GM11168 (cell line): ENCODE measurements at regions not wholly inside any gene's neighbourhood (a gene's known extent, or its start where the extent isn't known, plus 50 kb on each side); places are given as distances from the start of the nearest gene placed in this dataset.
"Not testable (repeated sequence)": the region's sequence is repeated elsewhere in the genome, so short reads cannot be mapped to it uniquely, and the experiment has no call there.

Source experiments
- in situ Hi-C: fragments of 300-500 bp; cut with MboI; formaldehyde crosslinking; loops from one replicate; pipeline ENCODE4 v1.12.0; 2022; ENCODE audit warnings: low sequenced_read_pairs; ENCODE audit not compliant: unreplicated experiment

DNA sequence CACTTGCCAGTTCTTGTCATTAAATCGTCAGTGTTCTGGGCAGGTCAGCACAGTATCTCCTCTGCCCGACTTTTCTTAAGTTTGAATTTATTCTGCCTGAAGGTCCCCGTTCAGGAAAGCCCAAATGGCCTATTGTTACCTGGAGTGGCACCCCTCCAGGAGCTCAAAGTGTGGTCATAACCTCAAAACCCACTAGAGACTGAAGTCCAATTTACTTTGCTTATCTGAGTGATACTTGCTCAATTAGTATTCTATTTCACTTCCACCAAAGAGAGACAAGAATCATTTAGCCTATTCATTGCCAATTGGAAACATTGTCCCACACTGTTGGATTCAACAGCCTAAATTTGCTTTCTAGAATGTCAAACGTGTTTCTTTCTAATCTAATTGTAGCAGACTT lies 375.3 kb downstream of the LNPK start:
- in situ Hi-C loops, result no loop called here

DNA sequence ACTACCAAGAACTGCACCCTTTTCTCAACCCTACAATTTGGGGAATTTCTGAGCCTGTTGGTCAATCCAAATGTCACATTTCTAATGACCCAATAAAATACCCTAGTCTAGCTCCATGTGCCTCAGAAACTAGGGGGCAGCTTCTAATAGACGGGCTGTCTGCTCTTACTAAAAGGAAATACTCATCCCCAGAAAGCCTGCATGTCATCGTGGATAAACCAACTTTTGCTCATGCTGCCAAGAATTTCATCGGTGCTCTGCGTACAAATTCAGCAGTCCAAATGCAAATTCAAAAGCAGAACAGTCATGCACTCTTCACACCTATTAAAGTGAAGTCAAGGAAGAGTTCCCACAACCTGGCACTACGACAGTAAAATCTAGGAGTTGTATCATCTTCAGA lies 377.3 kb downstream of the LNPK start:
- in situ Hi-C loops, result no loop called here

DNA sequence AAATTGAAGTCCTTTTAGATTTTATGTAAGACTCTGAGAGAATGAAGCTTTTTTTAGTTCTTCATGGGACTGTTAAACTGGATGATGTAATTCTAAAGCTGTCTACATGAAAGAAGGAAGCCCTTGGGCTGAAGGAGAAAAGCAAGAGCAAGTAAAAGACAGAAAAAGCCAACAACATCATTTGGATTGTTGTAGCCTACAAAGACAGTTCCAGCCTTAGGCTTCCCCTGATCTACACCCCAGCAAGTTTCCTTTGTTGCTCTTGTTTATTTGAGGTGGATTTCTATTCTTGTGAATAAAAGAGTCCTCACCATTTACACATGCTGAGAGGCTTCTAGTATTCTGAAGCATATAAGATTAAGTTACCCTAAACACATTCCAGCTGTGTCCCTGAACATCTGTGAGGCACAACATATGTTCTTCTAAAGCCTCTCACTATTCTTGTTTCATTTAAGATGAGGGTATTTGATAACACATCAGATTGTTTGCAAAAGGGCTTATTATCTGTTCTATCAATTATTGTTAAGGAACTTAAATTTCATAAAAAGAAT lies 377.8 kb downstream of the LNPK start:
- in situ Hi-C loops, result no loop called here

DNA sequence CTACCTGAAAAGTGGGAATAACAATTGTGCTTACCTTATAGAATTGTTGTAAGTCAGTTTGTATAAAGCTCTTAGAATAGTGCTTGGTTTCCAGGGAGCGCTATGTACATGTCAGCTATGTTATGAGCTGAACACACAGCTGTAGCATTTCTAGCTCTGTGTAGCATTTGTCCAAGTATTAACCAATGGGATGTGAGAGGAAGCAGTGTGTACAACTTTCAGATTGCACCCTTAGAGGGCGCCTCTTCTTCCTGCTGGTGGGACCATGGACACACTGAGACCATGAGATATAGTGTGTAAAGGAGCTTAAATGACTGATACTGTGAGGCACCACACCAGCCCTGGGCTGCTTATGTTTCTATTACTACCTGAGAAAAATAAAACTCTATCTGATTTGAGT lies 380.2 kb downstream of the LNPK start:
- in situ Hi-C loops, result no loop called here

DNA sequence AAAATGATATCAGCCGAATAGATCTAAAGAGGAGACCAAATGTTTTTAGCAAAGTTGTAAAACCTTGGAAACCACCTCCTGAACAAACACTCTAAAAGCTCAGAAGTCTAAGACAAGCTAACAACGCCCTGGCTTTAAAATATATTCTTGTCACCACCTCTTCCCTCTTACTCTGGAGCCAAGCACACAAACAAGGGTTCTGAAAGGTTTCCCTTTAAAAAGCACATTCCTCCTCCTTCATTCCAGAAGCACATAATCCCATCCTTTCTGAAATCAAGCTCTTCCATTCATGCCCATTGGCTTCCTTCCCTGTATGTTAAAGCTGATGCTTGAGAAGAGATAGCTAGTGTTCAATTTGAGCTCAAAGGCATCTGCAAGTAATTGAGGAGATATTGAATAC lies 382.0 kb downstream of the LNPK start:
- in situ Hi-C loops, result no loop called here

DNA sequence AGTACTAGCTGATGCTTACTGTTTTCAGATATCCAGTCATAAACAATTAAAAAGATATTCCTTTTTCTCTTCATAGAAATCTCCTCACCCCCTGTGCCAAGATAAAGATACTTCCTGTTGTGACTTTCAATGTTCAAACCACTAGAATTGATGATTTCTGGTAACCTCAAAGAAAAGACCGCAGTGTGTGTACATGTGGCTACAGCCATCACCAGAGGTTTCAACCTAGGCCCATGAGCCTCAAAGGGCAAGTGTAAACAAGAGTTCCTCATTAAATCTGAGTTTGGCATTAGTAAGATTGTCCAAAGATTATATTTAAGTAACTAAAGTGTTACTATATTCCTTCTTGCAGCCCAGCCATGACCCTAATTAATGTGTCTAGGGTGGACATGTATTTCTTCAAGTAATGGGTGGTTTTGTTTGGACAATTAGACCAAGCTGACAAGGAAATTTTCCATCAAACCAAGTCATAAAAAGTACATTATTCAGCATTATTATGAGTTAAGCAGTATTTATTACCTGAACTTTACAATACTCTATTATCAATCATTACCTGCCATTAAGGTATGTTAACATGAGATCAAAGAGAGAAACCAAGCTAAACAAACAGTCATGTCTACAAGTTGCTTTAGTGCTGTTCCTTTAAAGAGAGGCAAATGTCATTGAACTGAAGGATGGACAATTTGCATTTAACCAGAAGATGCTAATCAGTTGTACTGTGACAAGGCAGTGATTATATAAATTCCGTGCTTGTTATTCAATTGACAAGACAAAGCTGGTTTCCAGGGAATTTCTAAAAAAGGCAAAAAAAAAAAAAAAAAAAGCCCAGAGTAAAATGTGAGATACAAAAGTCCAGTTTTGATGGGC lies 382.7 kb downstream of the LNPK start:
- in situ Hi-C loops, result no loop called here

DNA sequence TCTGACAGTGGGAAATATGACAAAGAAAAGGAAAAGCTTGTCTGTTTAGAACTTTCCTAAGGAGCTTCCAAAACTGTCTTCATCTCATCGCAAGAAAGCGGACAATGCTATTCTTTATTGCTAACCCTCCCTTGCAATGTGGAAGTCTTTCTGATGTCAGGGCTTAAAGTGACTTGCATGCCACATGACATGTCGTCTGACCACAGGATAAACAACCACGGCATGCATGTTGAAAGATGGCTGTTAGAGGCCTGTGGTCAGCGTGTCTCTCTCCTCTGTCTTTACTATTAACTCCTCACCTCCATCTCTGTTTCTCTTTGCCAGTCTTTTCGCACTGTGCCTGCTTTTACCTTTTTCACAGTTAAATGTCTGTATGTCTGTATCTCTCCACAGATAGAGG lies 389.8 kb downstream of the LNPK start:
- in situ Hi-C loops, result no loop called here

DNA sequence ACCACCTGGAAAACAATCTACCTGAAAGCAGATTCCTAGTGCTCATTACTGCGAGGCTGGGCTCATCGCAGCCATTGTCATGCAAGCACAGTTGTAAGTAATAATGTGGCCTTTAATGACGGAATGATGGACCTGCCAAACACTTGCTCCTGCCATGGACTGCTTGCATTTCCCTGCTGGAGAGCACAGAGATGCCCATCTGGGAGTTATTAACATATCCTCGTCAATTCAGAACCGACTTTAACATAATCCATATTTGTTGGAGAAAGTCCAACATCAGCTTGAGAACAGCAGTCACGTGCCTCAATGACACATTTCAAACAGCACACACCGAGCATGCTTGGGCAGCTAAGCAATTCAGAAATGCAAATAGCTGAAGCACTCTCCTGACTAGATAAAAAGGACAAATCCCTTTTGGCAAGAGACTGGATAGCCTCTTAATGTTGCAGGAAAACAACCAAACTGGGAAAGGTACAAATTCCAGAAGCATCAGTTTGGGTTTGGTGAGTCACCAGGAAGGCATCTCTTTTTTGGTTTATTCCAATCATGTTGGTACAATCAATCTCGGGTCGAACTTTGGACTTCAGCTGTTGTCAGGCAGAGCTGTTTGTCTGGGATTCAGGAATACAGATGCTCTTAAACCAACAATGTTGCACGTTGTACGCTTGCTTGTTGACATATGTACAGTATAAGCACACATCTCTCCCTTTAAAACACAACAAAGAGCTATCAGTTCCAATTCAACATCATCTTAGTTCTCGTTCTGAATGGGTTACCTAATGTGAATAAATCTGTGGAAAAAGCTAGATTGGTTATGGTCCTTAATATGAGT lies 395.8 kb downstream of the LNPK start:
- in situ Hi-C loops, result no loop called here

DNA sequence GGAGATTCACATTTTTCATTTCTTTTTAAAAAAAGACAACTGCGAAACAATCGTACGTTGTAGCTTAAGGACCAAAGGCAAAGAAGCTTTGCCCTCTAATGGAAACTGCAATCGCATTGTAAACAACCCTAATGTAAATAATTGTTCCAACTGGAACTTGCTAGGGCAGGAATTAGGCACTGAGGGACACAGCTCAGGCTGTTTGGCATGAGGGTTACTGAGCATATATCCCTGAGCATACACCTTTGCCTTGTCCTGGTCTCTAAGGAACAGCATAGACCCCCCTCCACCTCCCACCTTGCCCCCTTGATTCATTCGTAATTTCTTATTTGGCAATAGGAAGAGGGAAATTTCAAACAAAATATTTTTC lies 396.4 kb downstream of the LNPK start:
- in situ Hi-C loops, result no loop called here

DNA sequence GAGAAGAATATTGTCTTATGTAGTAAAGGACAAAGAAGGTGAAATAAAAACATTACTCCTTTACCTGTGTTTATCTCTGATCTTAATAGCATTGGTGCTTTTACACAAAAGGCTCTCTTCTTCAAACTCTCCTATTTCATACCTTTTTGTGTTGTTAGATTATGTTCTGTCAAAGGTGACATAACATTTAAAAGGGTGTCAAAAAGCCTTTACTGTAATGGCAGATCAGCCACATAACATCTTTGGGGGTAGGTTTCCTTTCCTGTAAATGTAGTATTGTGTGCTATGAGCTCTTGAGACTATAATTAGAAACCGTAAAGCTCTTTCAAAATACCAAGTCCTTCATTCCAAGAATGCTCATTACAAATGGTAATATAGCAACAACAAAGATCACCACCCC lies 400.1 kb downstream of the LNPK start:
- in situ Hi-C loops, result no loop called here

DNA sequence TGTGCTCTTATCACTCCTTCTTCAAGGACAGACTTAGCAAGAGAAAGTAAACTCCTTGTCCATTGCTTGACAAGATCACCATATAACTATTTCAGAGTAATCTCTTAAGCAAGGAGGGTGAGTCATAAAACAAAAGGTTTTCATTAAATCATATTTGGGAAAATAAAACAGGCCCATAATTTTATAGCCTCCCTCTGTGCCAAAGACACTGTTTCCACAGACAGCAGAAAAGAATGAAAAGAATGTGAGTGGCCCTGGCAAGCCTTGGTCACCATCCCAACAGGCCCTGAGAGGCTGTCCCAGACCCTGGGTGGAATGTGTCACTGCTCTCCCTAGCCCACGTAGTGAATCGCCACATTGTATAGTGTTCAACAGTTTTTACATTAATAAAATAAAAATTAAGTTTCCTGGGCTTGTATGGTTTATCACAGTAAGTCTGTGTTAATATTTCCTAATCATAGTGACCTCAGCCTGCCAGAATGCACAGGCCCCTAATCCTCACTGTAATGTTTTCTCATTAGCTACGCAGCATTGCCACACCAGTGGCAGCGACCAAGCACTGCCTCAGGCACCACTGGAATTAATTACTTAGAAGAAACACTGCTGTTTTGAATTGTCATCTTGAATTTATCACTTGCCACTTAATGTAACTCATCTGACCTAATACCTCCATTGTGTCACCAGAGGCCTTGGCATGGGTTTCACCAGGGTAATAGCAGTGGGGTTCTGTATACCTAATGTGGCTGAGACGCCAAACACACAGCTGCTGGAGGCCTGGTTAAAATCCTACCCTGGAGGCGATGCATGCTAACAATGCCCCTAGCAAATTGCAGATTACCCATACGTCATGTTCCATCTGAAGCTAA lies 401.9 kb downstream of the LNPK start:
- in situ Hi-C loops, result no loop called here

DNA sequence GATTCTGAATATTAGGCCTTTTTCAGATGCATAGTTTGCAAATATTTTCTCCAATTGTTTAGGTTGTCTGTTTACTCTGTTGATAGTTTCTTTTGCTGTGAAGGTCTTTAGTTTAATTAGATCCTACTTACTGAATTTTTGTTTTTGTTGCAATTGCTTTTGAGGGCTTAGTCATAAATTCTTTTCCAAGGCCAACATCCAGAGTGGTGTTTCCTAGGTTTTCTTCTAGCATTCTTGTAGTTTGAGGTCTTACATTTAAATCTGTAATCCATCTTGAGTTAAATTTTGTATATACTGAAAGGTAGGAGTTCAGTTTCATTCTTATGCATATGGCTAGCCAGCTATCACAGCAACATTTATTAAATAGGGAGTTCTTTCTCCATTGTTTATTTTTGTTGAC lies 404.8 kb downstream of the LNPK start:
- in situ Hi-C loops, result no loop called here

DNA sequence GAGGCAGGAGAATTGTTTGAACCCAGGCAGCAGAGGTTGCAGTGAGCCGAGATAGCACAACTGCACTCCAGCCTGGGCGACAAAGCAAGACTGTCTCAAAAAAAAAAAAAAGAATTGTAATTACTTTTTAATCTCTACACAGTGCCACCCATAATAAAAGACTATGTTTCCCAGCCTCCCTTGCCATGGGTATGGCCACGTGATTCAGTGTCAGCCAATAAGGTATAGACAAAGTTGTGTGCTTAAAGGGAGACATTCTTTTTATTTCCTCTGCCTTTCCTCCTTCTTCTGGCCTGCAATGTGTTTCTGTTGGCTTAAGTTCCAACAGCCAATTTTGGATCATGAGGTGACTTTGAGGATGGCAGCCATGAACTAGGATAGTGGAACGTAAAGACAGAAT lies 406.9 kb downstream of the LNPK start:
- in situ Hi-C loops, result no loop called here

DNA sequence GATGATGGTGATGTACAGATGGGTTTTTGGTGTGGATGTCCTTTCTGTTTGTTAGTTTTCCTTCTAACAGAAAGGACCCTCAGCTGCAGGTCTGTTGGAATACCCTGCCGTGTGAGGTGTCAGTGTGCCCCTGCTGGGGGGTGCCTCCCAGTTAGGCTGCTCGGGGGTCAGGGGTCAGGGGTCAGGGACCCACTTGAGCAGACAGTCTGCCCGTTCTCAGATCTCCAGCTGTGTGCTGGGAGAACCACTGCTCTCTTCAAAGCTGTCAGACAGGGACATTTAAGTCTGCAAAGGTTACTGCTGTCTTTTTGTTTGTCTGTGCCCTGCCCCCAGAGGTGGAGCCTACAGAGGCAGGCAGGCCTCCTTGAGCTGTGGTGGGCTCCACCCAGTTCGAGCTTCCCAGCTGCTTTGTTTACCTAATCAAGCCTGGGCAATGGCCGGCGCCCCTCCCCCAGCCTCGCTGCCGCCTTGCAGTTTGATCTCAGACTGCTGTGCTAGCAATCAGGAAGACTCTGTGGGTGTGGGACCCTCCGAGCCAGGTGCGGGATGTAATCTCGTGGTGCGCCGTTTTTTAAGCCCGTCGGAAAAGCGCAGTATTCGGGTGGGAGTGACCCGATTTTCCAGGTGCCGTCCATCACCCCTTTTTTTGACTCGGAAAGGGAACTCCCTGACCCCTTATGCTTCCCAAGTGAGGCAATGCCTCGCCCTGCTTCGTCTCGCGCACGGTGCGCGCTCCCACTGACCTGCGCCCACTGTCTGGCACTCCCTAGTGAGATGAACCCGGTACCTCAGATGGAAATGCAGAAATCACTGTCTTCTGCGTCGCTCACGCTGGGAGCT lies 408.2 kb downstream of the LNPK start:
- in situ Hi-C loops, result not testable (repeated sequence)

DNA sequence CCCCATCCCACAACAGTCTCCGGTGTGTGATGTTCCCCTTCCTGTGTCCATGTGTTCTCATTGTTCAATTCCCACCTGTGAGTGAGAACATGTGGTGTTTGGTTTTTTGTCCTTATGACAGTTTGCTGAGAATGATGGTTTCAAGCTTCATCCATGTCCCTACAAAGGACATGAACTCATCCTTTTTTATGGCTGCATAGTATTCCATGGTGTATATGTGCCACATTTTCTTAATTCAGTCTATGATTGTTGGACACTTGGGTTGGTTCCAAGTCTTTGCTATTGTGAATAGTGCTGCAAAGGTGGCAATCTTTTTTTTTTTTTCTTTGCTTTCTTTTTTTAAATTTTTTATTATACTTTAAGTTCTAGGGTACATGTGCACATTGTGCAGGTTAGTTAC lies 406.7 kb upstream of the ATP5MC3 start:
- in situ Hi-C loops, result not testable (repeated sequence)

DNA sequence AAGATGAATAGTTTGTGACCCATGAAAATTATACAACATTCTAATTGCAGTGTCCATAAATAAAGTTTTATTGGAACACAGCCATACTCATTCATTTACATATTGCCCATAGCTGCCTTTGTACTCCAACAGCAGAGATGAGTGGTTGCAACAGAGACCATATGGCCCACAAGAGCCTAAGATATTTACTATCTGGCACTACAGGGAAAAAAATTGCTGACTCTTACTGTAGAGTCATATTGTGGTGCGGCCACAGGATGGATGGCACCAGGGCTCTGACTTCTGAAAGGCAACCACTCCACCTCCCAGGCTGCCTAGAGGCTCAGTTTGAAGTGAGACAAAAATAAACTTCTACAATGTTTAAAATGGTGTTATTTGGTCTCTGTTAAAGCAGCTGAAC lies 404.0 kb upstream of the ATP5MC3 start:
- in situ Hi-C loops, result no loop called here

DNA sequence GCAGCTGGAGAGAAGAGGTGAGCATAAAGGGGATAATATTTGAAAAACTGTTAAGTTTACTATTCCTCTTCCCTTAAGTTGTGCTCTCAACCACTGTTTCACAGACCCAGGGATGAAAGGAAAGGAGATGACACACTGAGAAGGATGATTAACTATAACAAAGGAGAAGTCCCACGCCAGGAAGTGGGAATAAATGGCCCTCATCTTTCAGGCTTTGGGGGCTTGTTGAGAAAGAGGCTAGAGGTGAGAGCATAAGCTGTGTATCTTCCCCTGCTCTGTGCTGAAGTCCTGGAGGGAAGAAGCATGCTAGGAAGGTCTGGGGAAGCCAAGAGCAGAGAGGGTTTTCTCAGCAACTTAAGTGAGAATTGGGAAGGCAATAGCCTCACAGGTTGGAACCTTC lies 399.1 kb upstream of the ATP5MC3 start:
- in situ Hi-C loops, result no loop called here

DNA sequence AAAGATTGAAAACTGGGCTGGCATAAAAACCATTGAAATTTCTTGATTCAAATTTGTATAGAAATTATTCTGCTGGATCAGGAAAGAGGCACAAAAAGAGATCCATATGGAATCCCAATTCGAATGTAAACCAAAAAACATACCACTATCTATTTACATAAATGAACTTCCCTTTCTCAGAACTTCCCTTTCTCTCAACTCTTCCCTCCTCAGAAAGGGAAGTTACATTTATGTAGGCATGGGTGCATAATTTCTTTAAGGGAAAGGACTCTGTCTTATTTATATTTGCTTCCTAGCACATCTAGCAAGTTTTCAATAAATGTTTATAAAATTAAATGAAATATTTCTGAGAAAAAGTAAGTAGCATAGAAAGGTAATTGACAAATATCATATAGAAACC lies 398.1 kb upstream of the ATP5MC3 start:
- in situ Hi-C loops, result no loop called here

DNA sequence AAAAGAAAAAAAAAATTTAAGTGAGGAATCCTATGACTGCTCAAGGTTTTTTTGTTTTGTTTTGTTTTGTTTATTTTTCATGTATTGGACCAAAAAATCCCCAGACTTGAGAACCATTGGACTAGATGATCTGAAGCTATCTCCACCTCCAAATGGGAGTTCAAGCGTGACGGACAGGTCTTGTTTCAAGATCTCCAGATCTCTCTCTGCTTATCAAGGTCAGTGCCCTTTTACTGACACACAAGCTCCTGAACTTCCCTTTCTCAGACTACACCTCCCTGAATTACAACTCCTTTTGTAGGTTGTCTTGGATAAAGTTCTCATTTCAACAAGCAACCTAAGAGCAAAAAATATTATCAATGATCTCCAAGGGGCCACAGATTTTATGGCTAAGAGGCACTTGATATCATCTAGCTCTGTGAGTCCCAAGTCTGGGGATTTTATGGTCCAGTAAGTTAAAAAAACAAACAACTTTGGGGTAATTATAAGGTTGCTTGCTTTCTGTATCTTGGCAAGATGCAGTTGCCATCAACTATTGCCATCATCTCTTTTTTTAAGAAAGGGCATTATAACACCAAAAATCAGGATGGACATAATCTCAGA lies 396.0 kb upstream of the ATP5MC3 start:
- in situ Hi-C loops, result no loop called here
